ENCODE measurements at regions not wholly inside any gene's neighbourhood (a gene's known extent, or its start where the extent isn't known, plus 50 kb on each side); places are given as distances from the start of the nearest gene placed in this dataset.

- TF ChIP-seq CTCF (IDR thresholded peaks at IDR 0.05) (no peak), POLR2A (IDR thresholded peaks at IDR 0.05) (no peak), POLR2AphosphoS5 (IDR thresholded peaks at IDR 0.05) (no peak)
These were observed 95.5 kb upstream of the CHRNA7 start for GRCh38 chr15:31934821-31935220.

Measured in prostate gland (tissue), 2 donors.